Endodermal cell (in vitro differentiated cells): ENCODE measurements at regions not wholly inside any gene's neighbourhood (a gene's known extent, or its start where the extent isn't known, plus 50 kb on each side); places are given as distances from the start of the nearest gene placed in this dataset.

Experiments used
- DNase-seq: peaks from one replicate; pipeline ENCODE4 v3.0.0-alpha.2; 2017
- H3K27ac ChIP-seq: 2 replicates; pipeline ENCODE4 v1.5.1; 2013; ENCODE audit warnings: mild to moderate bottlenecking, low read depth, low read length, moderate library complexity
- H3K27me3 ChIP-seq: 2 replicates; pipeline ENCODE4 v1.6.1; 2013; ENCODE audit warnings: mild to moderate bottlenecking, low read length, moderate library complexity; ENCODE audit not compliant: insufficient read depth, control insufficient read depth, poor library complexity, severe bottlenecking
- H3K36me3 ChIP-seq: 2 replicates; pipeline ENCODE4 v1.7.0; 2013; ENCODE audit warnings: mild to moderate bottlenecking, low read length, moderate library complexity; ENCODE audit not compliant: control insufficient read depth, insufficient read depth
- H3K4me1 ChIP-seq: one replicate; pipeline ENCODE4 v1.7.0; 2013; ENCODE audit warnings: low read length; ENCODE audit not compliant: control insufficient read depth, insufficient read depth
- H3K4me3 ChIP-seq: 2 replicates; pipeline ENCODE4 v1.5.1; 2013; ENCODE audit warnings: mild to moderate bottlenecking, low read length, moderate library complexity
- H3K9ac ChIP-seq: 2 replicates; pipeline ENCODE4 v1.6.1; 2013; ENCODE audit warnings: mild to moderate bottlenecking, low read length, moderate library complexity; ENCODE audit not compliant: poor library complexity, severe bottlenecking; ENCODE audit errors: extremely low read depth
- H3K9me3 ChIP-seq: 2 replicates; pipeline ENCODE4 v1.6.1; 2013; ENCODE audit warnings: mild to moderate bottlenecking, low read length, moderate library complexity; ENCODE audit not compliant: control insufficient read depth
- H3K27ac Mint-ChIP-seq: 2 replicates; pipeline ENCODE4 v1.8.0; 2020; ENCODE audit warnings: mixed read lengths
- H3K27me3 Mint-ChIP-seq: 2 replicates; pipeline ENCODE4 v1.8.0; 2021; ENCODE audit warnings: mild to moderate bottlenecking, mixed read lengths; ENCODE audit not compliant: insufficient read depth
- H3K36me3 Mint-ChIP-seq: 2 replicates; pipeline ENCODE4 v1.8.0; 2020; ENCODE audit warnings: low read depth, mixed read lengths
- H3K4me1 Mint-ChIP-seq: 2 replicates; pipeline ENCODE4 v1.8.0; 2020; ENCODE audit warnings: mixed read lengths
- H3K4me3 Mint-ChIP-seq: 2 replicates; pipeline ENCODE4 v1.8.0; 2020; ENCODE audit warnings: mild to moderate bottlenecking, moderate library complexity, mixed read lengths
- H3K9me3 Mint-ChIP-seq: 2 replicates; pipeline ENCODE4 v1.8.0; 2020; ENCODE audit warnings: mild to moderate bottlenecking, mixed read lengths
- WGBS, 2 experiments: methylation state at CpG; one replicate each; pipeline versions ENCODE4 v1.1.5 to v1.1.7; 2013; ENCODE audit warnings: missing lambda C conversion rate in 2 of 2, mixed read lengths in 1 of 2; ENCODE audit not compliant: insufficient coverage in 1 of 2, insufficient read length in 1 of 2; 5-methylcytosine and 5-hydroxymethylcytosine counted together
- TF ChIP-seq, protein P1 (sequence below): fragments of 200-600 bp; sonication (generic); conservative IDR thresholded peaks from 2 replicates; pipeline ENCODE4 v1.5.0; 2021; ENCODE audit warnings: antibody characterized with exemption, mild to moderate bottlenecking

DNA sequence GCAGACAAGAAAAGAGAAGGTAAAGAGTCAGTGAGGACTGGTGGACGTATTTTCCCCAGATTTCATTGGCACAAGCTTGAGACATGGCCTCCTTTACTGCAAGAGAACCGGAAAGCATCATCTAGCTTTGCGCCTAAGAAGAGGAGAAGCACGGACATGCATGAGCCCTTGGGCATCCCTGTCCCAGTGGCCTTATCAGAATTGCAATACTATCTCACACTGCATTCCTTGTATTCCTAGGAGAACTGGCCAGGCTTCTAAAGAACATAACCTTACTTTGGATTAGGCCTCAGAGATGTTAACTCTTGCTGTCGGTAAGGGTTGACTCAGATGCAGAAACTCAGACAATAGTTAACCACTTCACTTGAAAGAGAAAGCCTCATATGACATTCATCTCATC lies 229.5 kb upstream of the PRICKLE2 start:
- TF ChIP-seq, protein P1, sequence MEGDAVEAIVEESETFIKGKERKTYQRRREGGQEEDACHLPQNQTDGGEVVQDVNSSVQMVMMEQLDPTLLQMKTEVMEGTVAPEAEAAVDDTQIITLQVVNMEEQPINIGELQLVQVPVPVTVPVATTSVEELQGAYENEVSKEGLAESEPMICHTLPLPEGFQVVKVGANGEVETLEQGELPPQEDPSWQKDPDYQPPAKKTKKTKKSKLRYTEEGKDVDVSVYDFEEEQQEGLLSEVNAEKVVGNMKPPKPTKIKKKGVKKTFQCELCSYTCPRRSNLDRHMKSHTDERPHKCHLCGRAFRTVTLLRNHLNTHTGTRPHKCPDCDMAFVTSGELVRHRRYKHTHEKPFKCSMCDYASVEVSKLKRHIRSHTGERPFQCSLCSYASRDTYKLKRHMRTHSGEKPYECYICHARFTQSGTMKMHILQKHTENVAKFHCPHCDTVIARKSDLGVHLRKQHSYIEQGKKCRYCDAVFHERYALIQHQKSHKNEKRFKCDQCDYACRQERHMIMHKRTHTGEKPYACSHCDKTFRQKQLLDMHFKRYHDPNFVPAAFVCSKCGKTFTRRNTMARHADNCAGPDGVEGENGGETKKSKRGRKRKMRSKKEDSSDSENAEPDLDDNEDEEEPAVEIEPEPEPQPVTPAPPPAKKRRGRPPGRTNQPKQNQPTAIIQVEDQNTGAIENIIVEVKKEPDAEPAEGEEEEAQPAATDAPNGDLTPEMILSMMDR = no peak
- no peaks in the 10 kb centered on the region for H3K36me3 ChIP-seq
- no peak overlapping the region for H3K27ac ChIP-seq
- no peak overlapping the region for H3K9ac ChIP-seq
- H3K27me3 ChIP-seq = no peaks in the 10 kb centered on the region
- H3K9me3 ChIP-seq = no peaks in the 10 kb centered on the region
- H3K4me1 Mint-ChIP-seq = peaks cover 6% of the 10 kb centered on the region
- 94 to 95% methylated on average over 4 to 5 of the region's 5 CpGs for WGBS, 2 experiments
- no peak overlapping the region for H3K4me3 Mint-ChIP-seq
- no peaks in the 10 kb centered on the region for H3K4me1 ChIP-seq
- no peak overlapping the region for H3K4me3 ChIP-seq
- no peak for DNase-seq
- H3K27ac Mint-ChIP-seq = no peak overlapping the region
- H3K36me3 Mint-ChIP-seq = no peaks in the 10 kb centered on the region
- peaks cover 2% of the 10 kb centered on the region for H3K27me3 Mint-ChIP-seq
- H3K9me3 Mint-ChIP-seq = no peaks in the 10 kb centered on the region

DNA sequence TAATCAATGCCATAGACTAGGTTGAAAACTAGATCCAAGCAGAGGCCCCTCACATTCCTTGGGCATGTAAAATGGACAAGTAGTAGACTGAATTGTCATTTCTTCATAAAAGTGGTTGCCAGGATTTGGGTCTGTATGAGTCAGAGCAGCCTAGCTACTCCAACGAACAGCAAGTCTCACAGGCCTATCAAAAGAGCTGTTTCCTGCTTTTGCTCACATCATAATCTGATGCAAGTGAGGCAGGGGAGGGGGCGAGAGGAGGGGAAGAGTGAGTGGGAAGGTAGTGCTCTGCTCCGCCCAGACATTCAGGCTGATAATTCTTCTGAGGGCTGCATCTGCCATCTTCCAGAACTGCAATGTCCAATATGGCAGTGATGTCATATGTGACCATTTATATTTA lies 228.9 kb upstream of the PRICKLE2 start:
- Mint-ChIP-seq H3K27ac (no peak overlapping the region), H3K36me3 (no peaks in the 10 kb centered on the region), H3K9me3 (no peaks in the 10 kb centered on the region), H3K4me3 (no peak overlapping the region), H3K27me3 (peaks cover 2% of the 10 kb centered on the region), H3K4me1 (peaks cover 6% of the 10 kb centered on the region)
- DNase-seq = no peak
- WGBS, 2 experiments = 78 to 79% methylated on average over 2 to 3 of the region's 3 CpGs
- Histone ChIP-seq H3K4me1 (no peaks in the 10 kb centered on the region), H3K27ac (no peak overlapping the region), H3K9me3 (no peaks in the 10 kb centered on the region), H3K4me3 (no peak overlapping the region), H3K27me3 (no peaks in the 10 kb centered on the region), H3K9ac (no peak overlapping the region), H3K36me3 (no peaks in the 10 kb centered on the region)
- TF ChIP-seq, protein P1 = no peak

DNA sequence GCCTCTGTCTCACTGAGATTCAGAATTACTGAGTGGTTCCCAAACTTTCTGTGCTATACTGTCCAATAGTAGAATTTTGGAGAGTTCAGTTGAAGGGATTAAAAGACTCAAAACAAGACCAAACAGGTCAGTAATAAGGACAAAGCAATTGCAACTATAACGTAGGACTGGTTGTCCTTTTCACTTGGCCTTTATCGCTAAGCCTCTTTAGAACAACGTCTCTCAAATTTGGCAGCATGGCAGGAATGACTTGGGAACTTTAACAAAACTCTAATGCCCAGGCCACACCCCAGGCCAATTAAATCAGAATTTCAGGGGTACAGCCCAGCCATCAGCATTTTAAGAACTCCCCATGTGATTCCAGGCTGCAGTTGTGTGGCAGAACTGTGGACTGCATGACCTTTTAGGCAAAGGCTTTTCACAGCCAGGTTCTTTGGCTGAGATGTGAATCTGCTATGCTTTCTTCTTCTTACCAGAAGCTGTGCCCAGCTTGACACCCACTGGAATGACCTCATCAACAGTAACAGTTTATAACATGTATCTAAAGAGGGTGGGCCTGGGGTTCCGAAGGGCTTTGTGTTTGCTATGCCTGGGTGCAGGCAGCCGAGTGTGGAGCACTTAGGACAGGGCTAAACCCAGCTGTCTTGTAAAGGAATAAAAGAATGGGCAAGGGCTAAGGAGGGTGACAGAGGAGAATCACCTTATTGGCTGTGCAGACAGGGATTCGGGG lies 226.2 kb upstream of the PRICKLE2 start:
- Mint-ChIP-seq H3K4me3 (no peak overlapping the region), H3K9me3 (no peaks in the 10 kb centered on the region), H3K36me3 (no peaks in the 10 kb centered on the region), H3K4me1 (peaks cover 16% of the 10 kb centered on the region), H3K27ac (no peak overlapping the region), H3K27me3 (peaks cover 15% of the 10 kb centered on the region)
- TF ChIP-seq, protein P1 = no peak
- H3K4me3 ChIP-seq = no peak overlapping the region
- H3K36me3 ChIP-seq = no peaks in the 10 kb centered on the region
- no peak overlapping the region for H3K27ac ChIP-seq
- H3K9ac ChIP-seq = no peak overlapping the region
- no peaks in the 10 kb centered on the region for H3K9me3 ChIP-seq
- peaks cover 15% of the 10 kb centered on the region for H3K27me3 ChIP-seq
- 80 to 90% methylated on average over 3 to 6 of the region's 6 CpGs for WGBS, 2 experiments
- DNase-seq = no peak
- no peaks in the 10 kb centered on the region for H3K4me1 ChIP-seq
